GM19438 (cell line): ENCODE measurements at regions not wholly inside any gene's neighbourhood (a gene's known extent, or its start where the extent isn't known, plus 50 kb on each side); places are given as distances from the start of the nearest gene placed in this dataset.
"Not testable (repeated sequence)": the region's sequence is repeated elsewhere in the genome, so short reads cannot be mapped to it uniquely, and the experiment has no call there.

Source experiments
- ATAC-seq: cut with Tn5 transposase; IDR thresholded peaks from one replicate; pipeline ENCODE4 v1.9.1; 2021; ENCODE audit warnings: low read depth; ENCODE audit not compliant: unreplicated experiment

DNA sequence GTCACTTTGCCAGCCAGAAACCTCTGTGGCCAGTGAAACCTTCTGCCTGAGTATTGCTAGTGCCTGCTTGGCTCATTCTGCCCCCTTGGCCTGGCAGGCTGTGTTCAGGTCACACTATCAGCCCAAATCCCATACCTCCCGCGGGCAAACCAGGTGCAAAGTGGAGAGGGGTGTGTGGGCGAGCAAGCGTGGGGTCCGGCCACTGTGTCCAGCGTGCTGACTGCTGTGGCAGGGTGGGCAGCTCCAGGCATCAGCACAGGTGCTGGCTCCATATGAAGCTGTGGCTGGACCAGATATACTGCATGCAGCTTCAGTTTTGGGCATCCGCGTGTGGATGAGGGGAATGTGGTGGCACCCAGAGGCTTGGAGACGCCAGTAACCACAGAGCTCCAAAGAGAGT, 576.5 kb upstream of the EDIL3 start:
- no peak for ATAC-seq

GRCh38 chr5:84961903-84962302, 577.2 kb upstream of the EDIL3 start:
- no peak for ATAC-seq

DNA sequence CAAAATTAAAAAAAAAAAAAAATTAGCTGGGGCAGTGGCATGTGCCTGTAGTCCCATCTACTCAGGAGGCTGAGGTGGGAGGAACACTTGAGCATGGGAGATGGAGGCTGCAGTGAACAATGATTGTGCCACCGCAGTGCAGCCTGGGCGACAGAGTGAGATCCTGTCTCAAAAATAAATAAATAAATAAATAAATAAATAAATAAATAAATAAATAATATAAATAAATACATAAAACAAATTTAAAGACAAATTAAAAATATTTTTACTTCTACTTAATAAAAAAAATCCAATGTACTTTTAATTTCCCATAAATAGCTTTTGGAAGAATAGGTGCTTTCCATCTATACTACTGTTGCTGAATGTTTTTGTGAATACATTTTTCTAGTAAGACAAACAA, 598.4 kb upstream of the EDIL3 start:
- ATAC-seq: no peak

DNA sequence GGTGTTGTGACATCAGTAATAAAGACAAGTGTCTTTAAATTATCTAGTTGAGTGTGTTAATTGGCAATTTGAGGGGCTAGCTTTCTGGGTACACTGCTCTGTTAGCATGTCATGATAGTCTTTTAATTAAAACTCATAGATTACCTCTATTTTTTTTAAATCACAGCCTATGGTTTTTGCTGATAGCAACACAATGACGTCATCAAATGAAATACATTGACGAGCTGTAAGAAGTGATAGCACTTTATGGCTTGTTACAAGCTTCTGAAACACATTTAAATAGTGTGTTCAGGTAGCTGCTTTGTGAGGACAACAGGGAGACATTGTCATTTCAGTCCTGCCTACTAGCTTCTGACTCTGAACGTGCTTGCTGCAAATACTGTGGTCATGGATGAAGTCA, 600.5 kb upstream of the EDIL3 start:
- no peak for ATAC-seq

DNA sequence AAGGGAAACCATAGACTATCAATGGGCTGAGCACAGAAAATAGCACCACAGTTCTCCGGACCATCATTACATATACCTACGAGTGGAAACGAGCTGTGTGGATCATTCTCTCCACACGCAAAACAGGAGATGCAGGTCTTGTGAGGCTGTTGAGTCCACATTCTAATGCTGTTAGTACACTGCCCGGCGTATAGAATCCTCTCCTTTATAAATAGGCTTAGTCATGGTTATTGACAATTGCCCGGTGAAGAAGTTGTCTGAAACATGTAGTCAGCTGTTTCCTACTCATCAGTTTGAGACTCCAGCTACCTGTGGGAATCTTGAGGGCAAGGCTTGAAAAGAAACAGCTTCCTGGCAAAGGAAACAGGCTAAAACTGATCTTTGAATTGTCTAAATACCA, 602.0 kb upstream of the EDIL3 start:
- no peak for ATAC-seq

DNA sequence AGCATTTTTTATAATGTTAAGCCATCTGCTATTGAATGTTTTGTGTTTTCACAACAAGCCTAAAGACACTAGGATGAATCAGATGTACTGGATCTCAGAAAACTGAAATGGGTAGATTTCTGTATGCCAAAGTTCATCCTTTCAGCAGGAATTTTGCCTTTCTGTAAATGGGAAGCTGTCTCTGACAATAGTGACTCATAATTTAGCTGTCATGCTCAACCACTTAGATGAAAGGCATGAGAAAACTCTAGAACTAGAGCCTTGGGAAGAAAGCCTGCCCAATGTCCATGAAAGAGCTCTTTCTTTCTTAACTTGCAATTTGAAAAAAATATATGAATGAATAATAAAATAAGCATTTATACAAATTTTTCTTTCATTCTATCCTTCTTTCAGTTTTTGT, 616.0 kb upstream of the EDIL3 start:
- no peak for ATAC-seq

- ATAC-seq: not testable (repeated sequence)
Observed at GRCh38 chr5:85002026-85002425, 617.3 kb upstream of the EDIL3 start.

GRCh38 chr5:85010014-85010562, 625.4 kb upstream of the EDIL3 start:
- ATAC-seq: no peak

DNA sequence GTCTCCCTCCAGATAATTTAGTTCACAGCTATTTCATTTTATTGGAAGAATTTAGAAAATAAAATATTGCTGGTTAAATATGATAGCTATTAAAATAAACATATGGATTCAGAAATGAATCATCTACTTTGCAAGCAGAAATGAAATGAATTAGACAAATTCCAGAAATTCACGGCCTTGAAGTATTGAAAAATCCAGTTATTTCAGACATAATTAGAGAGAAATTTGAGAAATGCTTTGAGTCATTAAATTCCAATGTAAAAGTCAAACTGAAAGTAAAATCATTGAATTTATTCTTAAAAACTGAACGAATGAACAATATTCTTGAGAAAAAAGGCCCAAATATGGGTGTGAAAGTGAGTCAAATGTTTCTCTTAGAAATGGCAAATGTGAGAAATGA, 632.6 kb upstream of the EDIL3 start:
- no peak for ATAC-seq

GRCh38 chr5:85030316-85031084, 645.8 kb upstream of the EDIL3 start:
- ATAC-seq: no peak

DNA sequence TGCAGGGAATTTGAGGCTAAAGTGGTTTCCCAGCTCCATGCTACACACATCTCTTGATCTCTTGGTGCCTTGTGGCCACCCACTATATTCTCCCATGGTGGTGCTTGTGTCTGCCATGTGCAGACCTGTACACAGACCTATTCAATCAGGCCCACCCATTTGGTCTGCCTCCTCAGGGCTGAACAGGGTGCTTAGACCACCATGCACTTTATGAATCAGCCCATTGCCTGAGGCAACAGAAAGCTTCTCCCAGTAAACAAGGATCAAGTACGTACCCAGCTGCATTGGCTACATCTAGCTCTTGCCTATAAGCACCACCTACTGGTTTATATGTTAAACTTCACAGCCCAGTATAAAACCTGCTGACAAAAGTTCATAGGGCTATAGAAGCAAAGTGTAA, 664.3 kb upstream of the EDIL3 start:
- ATAC-seq: no peak

GRCh38 chr5:85052826-85053225, 668.1 kb upstream of the EDIL3 start:
- ATAC-seq: no peak

DNA sequence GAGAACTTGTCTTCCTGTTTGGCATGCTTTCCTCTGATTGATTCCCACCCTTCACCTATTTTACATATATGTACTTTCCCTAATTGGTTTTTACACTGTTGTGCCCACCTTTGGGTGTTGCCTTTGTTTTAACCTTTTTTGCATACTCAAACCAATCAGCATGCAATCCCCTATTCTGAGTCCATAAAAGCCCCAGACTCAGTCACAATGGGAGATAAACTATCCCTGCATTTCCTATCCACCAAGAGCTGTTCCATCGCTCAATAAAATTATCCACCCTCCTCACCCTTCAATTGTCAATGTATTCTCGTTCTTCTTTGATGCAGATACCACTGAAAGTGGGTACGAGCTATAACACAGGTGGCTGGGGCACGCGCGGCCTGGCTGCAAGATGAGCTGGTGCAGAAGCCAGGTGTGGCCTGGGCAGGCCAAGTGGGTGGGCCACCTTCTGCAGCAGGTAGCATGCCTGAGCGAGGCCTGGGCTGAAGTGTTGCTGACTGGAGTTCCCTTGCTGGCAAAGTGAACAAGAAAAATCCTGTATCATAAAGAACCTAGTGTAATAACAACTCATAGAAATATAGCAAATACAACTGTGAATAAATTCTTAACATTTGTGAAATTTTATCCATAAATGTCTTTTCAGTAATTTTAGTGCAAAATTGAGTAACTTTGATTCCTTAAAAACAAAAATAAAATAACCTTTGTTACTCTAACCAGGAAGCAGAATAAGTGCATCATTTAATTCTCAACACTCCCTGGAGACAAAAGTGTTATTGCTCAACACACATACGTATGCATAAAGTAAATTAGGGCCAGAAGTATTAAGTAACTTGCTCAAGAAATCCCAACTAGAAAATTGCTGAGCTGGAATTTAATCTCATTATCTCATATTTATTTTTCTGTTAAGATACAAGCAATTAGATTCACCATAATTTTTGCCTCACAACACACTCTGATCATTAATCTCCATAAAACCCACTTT, 685.3 kb upstream of the EDIL3 start:
- ATAC-seq: no peak

- ATAC-seq: no peak
Observed at GRCh38 chr5:85077581-85077980, 692.9 kb upstream of the EDIL3 start.

GRCh38 chr5:85096421-85096820, 711.7 kb upstream of the EDIL3 start:
- ATAC-seq: no peak

- no peak for ATAC-seq
Observed at GRCh38 chr5:85108471-85108870, 723.8 kb upstream of the EDIL3 start.

- ATAC-seq: no peak
Observed at GRCh38 chr5:85109616-85110015, 724.9 kb upstream of the EDIL3 start.

- no peak for ATAC-seq
Observed at GRCh38 chr5:85132269-85132668, 747.6 kb upstream of the EDIL3 start.

DNA sequence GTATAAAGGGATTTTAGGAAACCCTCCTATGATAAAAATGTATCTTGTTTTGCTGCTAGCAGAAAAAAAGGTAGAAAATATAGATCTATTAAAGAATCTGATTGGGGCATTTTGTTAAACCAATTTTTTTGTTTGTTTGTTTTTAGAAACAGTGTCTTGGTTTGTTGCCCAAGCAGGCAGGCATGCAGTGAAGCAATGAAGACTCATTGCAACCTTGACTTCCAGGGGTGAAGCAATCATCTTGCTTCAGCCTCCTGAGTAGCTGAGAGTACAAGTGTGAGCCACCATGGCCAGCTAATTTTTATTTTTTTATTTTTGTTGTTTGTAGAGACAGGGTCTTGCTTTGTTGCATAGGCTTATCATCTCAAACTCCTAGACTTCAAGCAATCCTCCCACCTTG, 755.8 kb upstream of the EDIL3 start:
- no peak for ATAC-seq

DNA sequence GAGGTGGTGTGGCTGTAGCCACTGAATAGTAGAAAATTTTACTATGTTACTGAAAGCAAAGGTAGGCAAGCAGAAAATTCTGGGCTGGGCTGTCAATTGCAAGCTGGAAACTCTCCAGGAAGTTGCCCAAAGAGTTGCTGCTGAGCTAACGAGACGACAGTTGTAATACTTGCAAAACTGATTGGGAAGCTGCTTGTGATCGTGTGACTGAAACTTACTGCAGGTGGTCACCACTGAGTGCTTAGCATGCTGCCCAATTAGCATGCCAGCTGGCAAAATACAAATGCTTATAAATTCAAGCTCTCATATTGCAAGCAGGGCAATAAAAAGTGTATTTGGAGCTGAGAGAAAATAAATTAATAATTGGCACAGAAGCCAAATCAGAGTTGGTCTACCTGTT, 758.5 kb upstream of the EDIL3 start:
- no peak for ATAC-seq

GRCh38 chr5:85148701-85149100, 764.0 kb upstream of the EDIL3 start:
- ATAC-seq: no peak
